Caco-2 (cell line): ENCODE measurements at regions not wholly inside any gene's neighbourhood (a gene's known extent, or its start where the extent isn't known, plus 50 kb on each side); places are given as distances from the start of the nearest gene placed in this dataset.

ENCODE experiments used
- BruUV-seq: library from RNA; stranded (reverse); fragments of 400-500 nt; replicated peaks from 2 replicates; lab custom pipeline; 2021; lab: Mats Ljungman, UMichigan
- CTCF ChIA-PET: fragments of 300-600 bp; sonication (Branson Sonifier 250); formaldehyde crosslinking; loops from one replicate; lab custom pipeline; 2022; ENCODE audit warnings: antibody characterized with exemption; lab: Charles Lee
- POLR2A ChIA-PET: fragments of 300-600 bp; sonication (Branson Sonifier 250); formaldehyde crosslinking; loops from one replicate; lab custom pipeline; 2022; ENCODE audit warnings: antibody characterized with exemption; lab: Charles Lee
- DNase-seq, 2 experiments: peaks; one replicate each; pipeline versions ENCODE4 v3.0.0 to v3.0.0-alpha.2; 2020 to 2022
- H3K27me3 ChIP-seq: replicated peaks from 2 replicates; pipeline ENCODE4 v1.6.0; 2011; ENCODE audit warnings: low read length; ENCODE audit not compliant: control insufficient read depth, insufficient read depth
- H3K36me3 ChIP-seq: 2 replicates; pipeline ENCODE4 v1.5.1; 2011; ENCODE audit warnings: low read length; ENCODE audit not compliant: control insufficient read depth, insufficient read depth
- H3K4me1 ChIP-seq: fragments of 250-450 bp; sonication (Bioruptor Pico); 2 replicates; pipeline ENCODE4 v1.5.1; 2020; ENCODE audit warnings: mild to moderate bottlenecking
- H3K4me3 ChIP-seq: 2 replicates; pipeline ENCODE4 v1.5.1; 2011; ENCODE audit warnings: low read depth, mild to moderate bottlenecking, control low read depth, low read length
- H3K9me3 ChIP-seq: fragments of 250-450 bp; sonication (Bioruptor Pico); 2 replicates; pipeline ENCODE4 v1.5.1; 2020; ENCODE audit warnings: mild to moderate bottlenecking, moderate library complexity
- H3K27ac Mint-ChIP-seq: one replicate; pipeline ENCODE4 v1.8.0; 2022; ENCODE audit warnings: mixed read lengths; ENCODE audit not compliant: unreplicated experiment
- H3K27me3 Mint-ChIP-seq: one replicate; pipeline ENCODE4 v1.8.0; 2022; ENCODE audit warnings: mixed read lengths; ENCODE audit not compliant: insufficient read depth, unreplicated experiment
- H3K36me3 Mint-ChIP-seq: one replicate; pipeline ENCODE4 v1.8.0; 2022; ENCODE audit warnings: mild to moderate bottlenecking, mixed read lengths; ENCODE audit not compliant: insufficient read depth, unreplicated experiment
- H3K4me1 Mint-ChIP-seq: one replicate; pipeline ENCODE4 v1.8.0; 2022; ENCODE audit warnings: low read depth, mixed read lengths; ENCODE audit not compliant: unreplicated experiment
- H3K4me3 Mint-ChIP-seq: one replicate; pipeline ENCODE4 v1.8.0; 2022; ENCODE audit warnings: mild to moderate bottlenecking, moderate library complexity, mixed read lengths; ENCODE audit not compliant: unreplicated experiment
- H3K9me3 Mint-ChIP-seq: one replicate; pipeline ENCODE4 v1.8.0; 2022; ENCODE audit warnings: mixed read lengths; ENCODE audit not compliant: unreplicated experiment
- intact Hi-C: fragments of 100-400 bp; cut with micrococcal nuclease; formaldehyde crosslinking; loops from one replicate; pipeline ENCODE4 v1.10.0; 2022; ENCODE audit not compliant: unreplicated experiment
- TF ChIP-seq, protein P1 (sequence below), 2 experiments: fragments of 200-600 bp in 1 of 2; IDR thresholded peaks; 1 replicate in 1 of 2; 2 replicates in 1 of 2; pipeline versions ENCODE4 v1.5.1 to v1.8.0; 2011 to 2022; ENCODE audit warnings: antibody characterized with exemption in 1 of 2, control low read depth in 1 of 2, inconsistent platforms in 1 of 2, low read depth in 1 of 2, low read length in 1 of 2, mild to moderate bottlenecking in 1 of 2, moderate library complexity in 1 of 2; ENCODE audit not compliant: insufficient read depth in 1 of 2, severe bottlenecking in 1 of 2, unreplicated experiment in 1 of 2

DNA sequence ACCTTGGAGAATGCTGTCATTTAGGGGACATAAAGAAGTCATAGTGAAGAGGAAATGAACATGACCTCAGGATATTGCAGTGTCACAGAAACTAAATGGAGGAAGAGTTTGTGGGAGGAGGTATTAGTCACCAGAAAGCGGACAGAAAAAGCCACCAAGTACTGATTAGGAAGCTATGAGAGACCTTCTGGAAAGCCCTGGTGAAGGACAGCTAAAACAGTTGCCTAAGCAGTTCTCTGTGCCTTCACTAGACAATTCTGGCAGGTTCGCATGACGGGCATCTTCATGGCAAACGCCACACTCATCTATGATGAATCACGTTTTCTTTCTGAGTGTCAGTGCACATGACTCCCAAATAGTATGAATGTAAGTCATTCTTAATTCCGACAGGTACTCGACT is 325.8 kb downstream of the C11orf87 start:
- ChIA-PET POLR2A (no interaction called here), CTCF (no interaction called here)
- H3K4me3 ChIP-seq, result no peak overlapping the region
- TF ChIP-seq, protein P1, sequence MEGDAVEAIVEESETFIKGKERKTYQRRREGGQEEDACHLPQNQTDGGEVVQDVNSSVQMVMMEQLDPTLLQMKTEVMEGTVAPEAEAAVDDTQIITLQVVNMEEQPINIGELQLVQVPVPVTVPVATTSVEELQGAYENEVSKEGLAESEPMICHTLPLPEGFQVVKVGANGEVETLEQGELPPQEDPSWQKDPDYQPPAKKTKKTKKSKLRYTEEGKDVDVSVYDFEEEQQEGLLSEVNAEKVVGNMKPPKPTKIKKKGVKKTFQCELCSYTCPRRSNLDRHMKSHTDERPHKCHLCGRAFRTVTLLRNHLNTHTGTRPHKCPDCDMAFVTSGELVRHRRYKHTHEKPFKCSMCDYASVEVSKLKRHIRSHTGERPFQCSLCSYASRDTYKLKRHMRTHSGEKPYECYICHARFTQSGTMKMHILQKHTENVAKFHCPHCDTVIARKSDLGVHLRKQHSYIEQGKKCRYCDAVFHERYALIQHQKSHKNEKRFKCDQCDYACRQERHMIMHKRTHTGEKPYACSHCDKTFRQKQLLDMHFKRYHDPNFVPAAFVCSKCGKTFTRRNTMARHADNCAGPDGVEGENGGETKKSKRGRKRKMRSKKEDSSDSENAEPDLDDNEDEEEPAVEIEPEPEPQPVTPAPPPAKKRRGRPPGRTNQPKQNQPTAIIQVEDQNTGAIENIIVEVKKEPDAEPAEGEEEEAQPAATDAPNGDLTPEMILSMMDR (IDR thresholded peaks at IDR 0.05; ENCODE audit: insufficient read depth in 1 of 2, low read depth in 1 of 2, low read length in 1 of 2, severe bottlenecking in 1 of 2, unreplicated experiment in 1 of 2), result no peak
- H3K27ac Mint-ChIP-seq, result no peak overlapping the region
- DNase-seq, result no peak
- H3K36me3 ChIP-seq, result no peaks in the 10 kb centered on the region
- no peaks in the 10 kb centered on the region for H3K36me3 Mint-ChIP-seq
- H3K4me1 Mint-ChIP-seq, result no peaks in the 10 kb centered on the region
- no peaks in the 10 kb centered on the region for H3K27me3 ChIP-seq
- no peaks in the 10 kb centered on the region for H3K9me3 Mint-ChIP-seq
- H3K9me3 ChIP-seq, result no peaks in the 10 kb centered on the region
- intact Hi-C loops, result no loop called here
- no peaks in the 10 kb centered on the region for H3K4me1 ChIP-seq
- H3K27me3 Mint-ChIP-seq, result peaks cover 12% of the 10 kb centered on the region
- H3K4me3 Mint-ChIP-seq, result no peak overlapping the region
- BruUV-seq, result no TSS peak

DNA sequence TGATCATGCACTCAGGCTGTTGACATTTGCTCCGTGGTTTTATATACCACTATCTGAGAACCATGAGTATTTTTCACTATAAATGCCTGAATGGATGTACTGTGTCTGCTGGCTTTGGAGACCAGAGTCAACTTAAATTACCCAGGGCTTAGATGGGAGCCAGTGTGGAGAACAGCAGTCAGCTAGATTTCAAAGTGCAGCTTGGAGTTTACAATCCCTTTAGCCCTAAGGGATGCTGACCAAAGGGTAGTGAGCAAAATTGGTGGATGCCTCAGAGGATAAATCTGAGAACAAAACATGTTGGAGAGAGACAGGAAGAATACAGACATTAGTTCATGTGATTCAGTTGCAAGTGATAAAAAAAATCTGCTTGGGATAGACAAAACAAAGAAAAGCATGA is 327.5 kb downstream of the C11orf87 start:
- BruUV-seq, result no TSS peak
- Mint-ChIP-seq H3K4me1 (no peaks in the 10 kb centered on the region), H3K9me3 (no peaks in the 10 kb centered on the region), H3K27ac (no peak overlapping the region), H3K27me3 (peaks cover 12% of the 10 kb centered on the region), H3K4me3 (no peak overlapping the region), H3K36me3 (no peaks in the 10 kb centered on the region)
- Histone ChIP-seq H3K9me3 (no peaks in the 10 kb centered on the region), H3K4me1 (no peaks in the 10 kb centered on the region), H3K4me3 (no peak overlapping the region), H3K27me3 (no peaks in the 10 kb centered on the region), H3K36me3 (no peaks in the 10 kb centered on the region)
- intact Hi-C loops, result no loop called here
- no peak for DNase-seq
- POLR2A ChIA-PET, result no interaction called here
- CTCF ChIA-PET, result no interaction called here
- TF ChIP-seq, protein P1 (IDR thresholded peaks at IDR 0.05; ENCODE audit: insufficient read depth in 1 of 2, low read depth in 1 of 2, low read length in 1 of 2, severe bottlenecking in 1 of 2, unreplicated experiment in 1 of 2), result no peak

DNA sequence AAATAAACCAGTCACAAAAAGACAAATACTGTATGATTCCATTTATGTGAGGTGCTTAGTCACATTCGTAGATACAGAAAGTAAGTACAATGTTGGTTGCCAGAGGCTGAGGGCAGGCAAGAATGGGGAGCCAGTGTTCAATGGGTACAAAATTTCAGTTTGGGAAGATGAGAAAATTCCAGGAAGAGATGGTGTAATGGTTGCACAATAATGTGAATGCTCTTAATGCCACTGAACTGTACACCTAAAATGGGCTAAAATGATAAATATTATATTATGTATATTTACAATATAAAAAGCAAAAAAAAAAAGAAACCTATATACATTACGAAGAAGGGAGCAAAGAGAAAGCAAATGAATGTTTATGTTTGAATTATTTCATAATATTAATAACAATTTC is 329.0 kb downstream of the C11orf87 start:
- POLR2A ChIA-PET, result no interaction called here
- H3K4me1 ChIP-seq, result no peaks in the 10 kb centered on the region
- H3K9me3 Mint-ChIP-seq, result no peaks in the 10 kb centered on the region
- intact Hi-C loops, result no loop called here
- H3K4me1 Mint-ChIP-seq, result no peaks in the 10 kb centered on the region
- no peaks in the 10 kb centered on the region for H3K27me3 ChIP-seq
- no peaks in the 10 kb centered on the region for H3K9me3 ChIP-seq
- H3K4me3 Mint-ChIP-seq, result no peak overlapping the region
- H3K36me3 ChIP-seq, result no peaks in the 10 kb centered on the region
- no peak for DNase-seq
- H3K36me3 Mint-ChIP-seq, result no peaks in the 10 kb centered on the region
- no peak overlapping the region for H3K27ac Mint-ChIP-seq
- H3K27me3 Mint-ChIP-seq, result peaks cover 15% of the 10 kb centered on the region
- BruUV-seq, result no TSS peak
- CTCF ChIA-PET, result no interaction called here
- TF ChIP-seq, protein P1 (IDR thresholded peaks at IDR 0.05; ENCODE audit: insufficient read depth in 1 of 2, low read depth in 1 of 2, low read length in 1 of 2, severe bottlenecking in 1 of 2, unreplicated experiment in 1 of 2), result no peak
- H3K4me3 ChIP-seq, result no peak overlapping the region
